Central memory CD4-positive, alpha-beta T cell (primary cell): ENCODE measurements at regions not wholly inside any gene's neighbourhood (a gene's known extent, or its start where the extent isn't known, plus 50 kb on each side); places are given as distances from the start of the nearest gene placed in this dataset.

Source experiments
- DNase-seq: peaks from one replicate; pipeline ENCODE4 v3.0.0; 2022

GRCh38 chr6:43842231-43842794 lies 72.3 kb downstream of the VEGFA start:
- no peak for DNase-seq

GRCh38 chr6:43840490-43841218 lies 70.6 kb downstream of the VEGFA start:
- no peak for DNase-seq

- DNase-seq = no peak
Observed at GRCh38 chr6:43838276-43839036, 68.4 kb downstream of the VEGFA start.

- no peak for DNase-seq
Observed at GRCh38 chr6:43837507-43837906, 67.5 kb downstream of the VEGFA start.

GRCh38 chr6:43836507-43837240 lies 66.7 kb downstream of the VEGFA start:
- no peak for DNase-seq
